ENCODE measurements at regions not wholly inside any gene's neighbourhood (a gene's known extent, or its start where the extent isn't known, plus 50 kb on each side); places are given as distances from the start of the nearest gene placed in this dataset.

DNA sequence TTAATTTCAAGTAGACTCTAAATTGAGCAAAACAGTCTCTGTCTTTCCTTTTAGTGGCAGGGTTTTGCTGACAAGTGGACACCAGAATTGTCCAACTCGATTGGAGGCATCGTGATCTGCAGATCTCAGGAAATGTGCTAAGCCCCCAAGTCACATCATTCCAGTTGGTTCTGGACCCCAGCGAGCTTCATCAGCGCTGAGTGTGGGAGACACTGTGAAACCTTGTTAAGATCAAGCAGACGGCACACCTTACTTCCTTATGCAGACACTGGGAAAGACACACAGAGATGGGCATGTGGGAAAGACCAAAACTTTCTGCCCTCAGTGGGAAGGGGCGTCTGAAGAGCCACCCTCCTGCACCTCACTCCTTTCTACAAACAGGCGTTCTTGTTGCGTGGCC is 440.8 kb downstream of the GLRX3 start:
- no peak for DNase-seq (ENCODE audit: low read depth)
- TF ChIP-seq, protein P1, sequence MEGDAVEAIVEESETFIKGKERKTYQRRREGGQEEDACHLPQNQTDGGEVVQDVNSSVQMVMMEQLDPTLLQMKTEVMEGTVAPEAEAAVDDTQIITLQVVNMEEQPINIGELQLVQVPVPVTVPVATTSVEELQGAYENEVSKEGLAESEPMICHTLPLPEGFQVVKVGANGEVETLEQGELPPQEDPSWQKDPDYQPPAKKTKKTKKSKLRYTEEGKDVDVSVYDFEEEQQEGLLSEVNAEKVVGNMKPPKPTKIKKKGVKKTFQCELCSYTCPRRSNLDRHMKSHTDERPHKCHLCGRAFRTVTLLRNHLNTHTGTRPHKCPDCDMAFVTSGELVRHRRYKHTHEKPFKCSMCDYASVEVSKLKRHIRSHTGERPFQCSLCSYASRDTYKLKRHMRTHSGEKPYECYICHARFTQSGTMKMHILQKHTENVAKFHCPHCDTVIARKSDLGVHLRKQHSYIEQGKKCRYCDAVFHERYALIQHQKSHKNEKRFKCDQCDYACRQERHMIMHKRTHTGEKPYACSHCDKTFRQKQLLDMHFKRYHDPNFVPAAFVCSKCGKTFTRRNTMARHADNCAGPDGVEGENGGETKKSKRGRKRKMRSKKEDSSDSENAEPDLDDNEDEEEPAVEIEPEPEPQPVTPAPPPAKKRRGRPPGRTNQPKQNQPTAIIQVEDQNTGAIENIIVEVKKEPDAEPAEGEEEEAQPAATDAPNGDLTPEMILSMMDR (conservative IDR thresholded peaks at IDR 0.05; ENCODE audit: low read depth, low read length) = no peak

DNA sequence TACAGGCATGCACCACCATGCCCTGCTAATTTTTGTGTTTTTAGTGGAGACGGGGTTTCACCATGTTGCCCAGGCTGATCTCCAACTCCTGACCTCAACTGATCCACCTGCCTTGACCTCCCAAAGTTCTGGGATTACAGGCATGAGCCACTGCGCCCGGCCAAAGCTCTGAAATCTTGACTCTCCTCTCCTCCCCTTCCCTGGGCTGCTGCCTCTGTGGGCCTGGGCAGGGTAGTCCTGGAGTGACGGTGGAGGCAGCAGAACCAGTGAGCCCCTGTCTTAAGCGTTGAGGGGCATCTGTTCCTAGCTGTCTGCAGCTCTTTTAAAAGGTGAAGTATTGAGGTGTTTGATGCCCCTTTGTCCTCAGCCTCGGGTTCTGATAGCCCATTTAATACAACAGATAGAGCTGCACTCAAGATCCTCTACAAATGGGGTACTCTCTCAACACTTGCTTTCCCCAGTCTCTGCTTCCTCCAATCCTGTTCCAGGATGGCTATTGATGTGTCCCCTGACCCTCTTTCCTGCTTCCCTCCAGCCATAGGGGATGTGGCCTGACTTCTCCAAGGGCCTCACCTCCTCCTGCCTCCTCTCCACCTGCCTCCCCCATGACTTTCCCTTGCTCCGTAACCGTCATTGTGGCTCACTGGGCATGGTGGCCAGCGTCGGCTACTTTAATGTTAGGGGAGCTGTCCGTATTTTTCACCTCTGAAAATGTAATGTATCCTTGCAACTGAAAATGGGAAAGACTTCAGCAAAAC is 442.5 kb downstream of the GLRX3 start:
- TF ChIP-seq, protein P1 (conservative IDR thresholded peaks at IDR 0.05; ENCODE audit: low read depth, low read length) = no peak
- DNase-seq (ENCODE audit: low read depth) = no peak
- H3K4me3 ChIP-seq (ENCODE audit: low read depth, low read length) = no peak overlapping the region

More for the DNA sequence above, 440.8 kb downstream of the GLRX3 start:
- H3K4me3 ChIP-seq (ENCODE audit: low read depth, low read length) = no peak overlapping the region

DNA sequence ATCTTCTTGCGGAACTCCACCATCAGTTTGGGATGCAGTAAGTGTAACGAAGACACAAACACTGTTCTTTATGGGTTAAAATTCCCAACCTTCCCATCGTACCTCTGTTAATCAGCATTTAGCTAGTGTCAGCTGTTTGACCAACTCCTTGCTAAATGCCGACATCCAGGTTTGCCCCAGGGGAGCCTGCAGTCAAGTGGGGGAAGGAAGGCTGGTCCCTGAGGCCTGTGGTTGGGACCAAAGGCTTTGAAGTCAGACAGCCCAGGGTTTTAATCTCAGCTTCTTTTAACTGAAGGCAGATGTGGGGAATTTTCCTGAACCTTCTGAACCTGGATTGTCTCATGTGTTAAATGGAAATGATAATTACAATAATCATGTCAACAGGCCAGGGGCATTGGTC is 443.7 kb downstream of the GLRX3 start:
- no peak for DNase-seq (ENCODE audit: low read depth)
- H3K4me3 ChIP-seq (ENCODE audit: low read depth, low read length) = no peak overlapping the region
- TF ChIP-seq, protein P1 (conservative IDR thresholded peaks at IDR 0.05; ENCODE audit: low read depth, low read length) = no peak

DNA sequence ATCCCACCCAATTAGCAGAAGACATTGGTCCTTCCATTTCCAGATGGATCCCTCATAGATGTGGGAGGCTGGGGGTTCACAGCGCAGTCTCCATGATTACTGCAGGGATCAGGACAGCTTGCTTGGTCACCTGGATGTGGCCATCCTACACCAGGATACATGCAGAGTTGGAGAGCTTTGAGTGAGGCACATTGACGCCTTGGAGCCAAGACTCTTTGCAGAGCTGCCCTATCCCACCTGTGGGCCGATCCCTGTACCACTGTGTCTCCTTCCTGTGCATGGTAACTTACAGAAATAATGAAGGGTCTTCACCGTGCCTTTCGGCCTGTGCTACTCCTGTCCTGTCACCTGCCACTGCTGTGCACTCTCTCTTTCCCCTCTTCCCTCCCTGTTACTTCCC is 444.8 kb downstream of the GLRX3 start:
- DNase-seq (ENCODE audit: low read depth) = no peak
- TF ChIP-seq, protein P1 (conservative IDR thresholded peaks at IDR 0.05; ENCODE audit: low read depth, low read length) = no peak
- no peak overlapping the region for H3K4me3 ChIP-seq (ENCODE audit: low read depth, low read length)

DNA sequence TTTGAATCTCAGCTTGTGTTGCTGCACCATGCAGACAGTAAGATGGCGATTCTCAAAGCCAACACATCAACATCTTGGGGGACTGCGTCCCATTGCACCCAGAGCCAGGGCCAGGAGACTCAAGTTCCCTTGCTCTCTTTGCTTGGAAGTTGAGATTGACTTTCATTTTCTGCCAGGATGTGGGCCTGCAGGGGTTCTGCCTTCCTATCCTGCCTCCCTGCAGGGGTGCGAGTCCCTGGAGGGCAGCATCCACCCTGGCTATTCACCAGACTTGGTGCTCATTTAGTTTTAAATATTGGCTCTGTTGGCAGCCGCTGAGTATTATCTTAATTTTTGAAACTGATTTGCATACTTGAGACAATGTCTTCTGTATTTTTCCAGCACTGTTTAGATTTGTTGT is 451.5 kb downstream of the GLRX3 start:
- no peak for DNase-seq (ENCODE audit: low read depth)
- H3K4me3 ChIP-seq (ENCODE audit: low read depth, low read length) = no peak overlapping the region
- TF ChIP-seq, protein P1 (conservative IDR thresholded peaks at IDR 0.05; ENCODE audit: low read depth, low read length) = no peak

DNA sequence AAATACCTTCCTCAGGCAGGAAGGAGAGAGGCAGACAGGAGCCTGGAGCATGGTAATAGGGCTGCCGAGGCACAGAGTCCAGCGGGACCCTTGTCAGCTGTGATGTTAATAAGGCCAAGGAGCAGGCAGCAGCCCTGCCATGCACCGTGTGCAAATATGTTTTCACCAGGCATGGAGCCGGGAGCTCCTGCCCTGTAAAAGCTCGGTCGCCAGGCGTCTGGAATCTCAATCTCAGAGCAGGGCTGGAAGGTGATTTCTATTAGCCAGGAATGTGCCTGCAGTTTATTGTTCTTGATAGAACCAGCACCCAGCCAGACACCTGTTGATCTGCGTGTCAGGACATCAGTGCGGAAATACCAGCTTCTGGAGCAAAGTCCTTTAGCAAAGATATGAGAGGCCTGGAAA is 469.8 kb downstream of the GLRX3 start:
- no peak overlapping the region for H3K4me3 ChIP-seq (ENCODE audit: low read depth, low read length)
- DNase-seq (ENCODE audit: low read depth) = no peak
- TF ChIP-seq, protein P1 (conservative IDR thresholded peaks at IDR 0.05; ENCODE audit: low read depth, low read length) = no peak

DNA sequence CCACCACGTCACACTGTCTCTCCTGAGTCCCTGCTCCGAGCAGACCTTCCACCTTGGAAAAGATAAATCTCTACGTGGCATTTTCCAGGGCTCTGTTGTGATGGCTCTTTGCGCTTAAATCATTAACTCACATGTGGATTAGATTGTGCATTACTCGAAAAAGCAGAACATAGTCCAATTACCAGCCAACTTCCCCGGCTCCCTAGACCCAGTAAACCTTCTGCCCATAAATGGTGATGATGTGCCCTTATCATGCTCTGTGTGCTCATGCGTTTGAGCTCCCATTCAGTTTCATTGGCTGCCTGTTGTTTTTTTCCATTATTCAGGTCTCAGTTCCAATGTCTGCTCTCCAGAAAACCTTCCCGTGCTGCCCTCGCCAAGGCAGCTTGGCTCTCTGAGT is 471.2 kb downstream of the GLRX3 start:
- no peak overlapping the region for H3K4me3 ChIP-seq (ENCODE audit: low read depth, low read length)
- TF ChIP-seq, protein P1 (conservative IDR thresholded peaks at IDR 0.05; ENCODE audit: low read depth, low read length) = no peak
- no peak for DNase-seq (ENCODE audit: low read depth)

Data from epithelial cell of proximal tubule (primary cell).